Mesodermal cell (in vitro differentiated cells): ENCODE measurements at regions not wholly inside any gene's neighbourhood (a gene's known extent, or its start where the extent isn't known, plus 50 kb on each side); places are given as distances from the start of the nearest gene placed in this dataset.

Experiments used
- H3K27ac ChIP-seq: 2 replicates; pipeline ENCODE4 v1.7.0; 2013; ENCODE audit warnings: mild to moderate bottlenecking, low read depth, low read length, moderate library complexity; ENCODE audit not compliant: severe bottlenecking
- H3K36me3 ChIP-seq: 2 replicates; pipeline ENCODE4 v1.7.1; 2013; ENCODE audit warnings: mild to moderate bottlenecking, low read length, moderate library complexity; ENCODE audit not compliant: control insufficient read depth, insufficient read depth
- H3K4me1 ChIP-seq: one replicate; pipeline ENCODE4 v1.7.1; 2013; ENCODE audit warnings: mild to moderate bottlenecking, low read length; ENCODE audit not compliant: insufficient read depth, control insufficient read depth, poor library complexity, severe bottlenecking
- H3K4me3 ChIP-seq: 2 replicates; pipeline ENCODE4 v1.7.0; 2013; ENCODE audit warnings: low read length, control low read depth, mild to moderate bottlenecking; ENCODE audit not compliant: insufficient read depth, poor library complexity, severe bottlenecking; ENCODE audit errors: extremely low read depth
- H3K9me3 ChIP-seq: 2 replicates; pipeline ENCODE4 v1.7.1; 2013; ENCODE audit warnings: mild to moderate bottlenecking, low read length, moderate library complexity; ENCODE audit not compliant: control insufficient read depth
- WGBS, 2 experiments: methylation state at CpG; one replicate each; pipeline ENCODE4 v1.1.5; 2013; ENCODE audit warnings: missing lambda C conversion rate in 2 of 2; ENCODE audit not compliant: insufficient coverage in 2 of 2; 5-methylcytosine and 5-hydroxymethylcytosine counted together

GRCh38 chr12:98419795-98420404 is 95.5 kb upstream of the TMPO start:
- no peak overlapping the region for H3K27ac ChIP-seq
- peaks cover 14% of the 10 kb centered on the region for H3K4me1 ChIP-seq
- 85 to 86% methylated on average over 16 of the region's 16 CpGs for WGBS, 2 experiments
- H3K9me3 ChIP-seq: no peaks in the 10 kb centered on the region
- no peak overlapping the region for H3K4me3 ChIP-seq
- no peaks in the 10 kb centered on the region for H3K36me3 ChIP-seq

- Histone ChIP-seq H3K27ac (no peak overlapping the region), H3K36me3 (no peaks in the 10 kb centered on the region), H3K4me1 (peaks cover 14% of the 10 kb centered on the region), H3K4me3 (no peak overlapping the region), H3K9me3 (no peaks in the 10 kb centered on the region)
- WGBS, 2 experiments: 68 to 93% methylated on average over 3 to 4 of the region's 6 CpGs
These were observed 94.9 kb upstream of the TMPO start for GRCh38 chr12:98420461-98420860.

- WGBS, 2 experiments: 92 to 95% methylated on average over 5 to 8 of the region's 8 CpGs
- H3K4me1 ChIP-seq: peaks cover 14% of the 10 kb centered on the region
- H3K36me3 ChIP-seq: no peaks in the 10 kb centered on the region
- no peak overlapping the region for H3K27ac ChIP-seq
- H3K4me3 ChIP-seq: no peak overlapping the region
- H3K9me3 ChIP-seq: no peaks in the 10 kb centered on the region
These were observed 94.1 kb upstream of the TMPO start for GRCh38 chr12:98421316-98421715.

GRCh38 chr12:98422359-98422758 is 93.0 kb upstream of the TMPO start:
- Histone ChIP-seq H3K4me1 (peaks cover 14% of the 10 kb centered on the region), H3K27ac (no peak overlapping the region), H3K36me3 (no peaks in the 10 kb centered on the region), H3K9me3 (no peaks in the 10 kb centered on the region), H3K4me3 (no peak overlapping the region)
- 90 to 95% methylated on average over 10 to 11 of the region's 11 CpGs for WGBS, 2 experiments

GRCh38 chr12:98422812-98423211 is 92.6 kb upstream of the TMPO start:
- Histone ChIP-seq H3K9me3 (no peaks in the 10 kb centered on the region), H3K4me3 (no peak overlapping the region), H3K4me1 (peaks cover 14% of the 10 kb centered on the region), H3K36me3 (no peaks in the 10 kb centered on the region), H3K27ac (no peak overlapping the region)
- whole genome bisulfite sequencing, 2 experiments: 82 to 84% methylated on average over 4 of the region's 4 CpGs

GRCh38 chr12:98423963-98424362 is 91.4 kb upstream of the TMPO start:
- H3K9me3 ChIP-seq: no peaks in the 10 kb centered on the region
- H3K36me3 ChIP-seq: no peaks in the 10 kb centered on the region
- peaks cover 8% of the 10 kb centered on the region for H3K4me1 ChIP-seq
- no peak overlapping the region for H3K4me3 ChIP-seq
- no peak overlapping the region for H3K27ac ChIP-seq
- 100% methylated on average over 1 of the region's 2 CpGs; no CpG with 5 or more reads in 1 of the 2 experiments for WGBS, 2 experiments

- Histone ChIP-seq H3K27ac (no peak overlapping the region), H3K4me3 (no peak overlapping the region), H3K4me1 (no peaks in the 10 kb centered on the region), H3K9me3 (no peaks in the 10 kb centered on the region), H3K36me3 (no peaks in the 10 kb centered on the region)
- 35% methylated on average over 5 of the region's 9 CpGs; no CpG with 5 or more reads in 1 of the 2 experiments for whole genome bisulfite sequencing, 2 experiments
These were observed 90.5 kb upstream of the TMPO start for GRCh38 chr12:98424726-98425401.

GRCh38 chr12:98425859-98426258 is 89.5 kb upstream of the TMPO start:
- WGBS, 2 experiments: 70 to 79% methylated on average over 3 of the region's 4 CpGs

GRCh38 chr12:98431089-98431488 is 84.3 kb upstream of the TMPO start:
- no peak overlapping the region for H3K4me3 ChIP-seq
- H3K4me1 ChIP-seq: no peaks in the 10 kb centered on the region
- H3K36me3 ChIP-seq: no peaks in the 10 kb centered on the region
- H3K27ac ChIP-seq: no peak overlapping the region
- 83 to 100% methylated on average over 1 of the region's 3 CpGs for WGBS, 2 experiments
- H3K9me3 ChIP-seq: no peaks in the 10 kb centered on the region

More at GRCh38 chr12:98425859-98426258, 89.5 kb upstream of the TMPO start:
- Histone ChIP-seq H3K4me3 (no peak overlapping the region), H3K27ac (no peak overlapping the region), H3K36me3 (no peaks in the 10 kb centered on the region), H3K9me3 (no peaks in the 10 kb centered on the region), H3K4me1 (no peaks in the 10 kb centered on the region)

- H3K27ac ChIP-seq: no peak overlapping the region
- no peaks in the 10 kb centered on the region for H3K36me3 ChIP-seq
- H3K4me3 ChIP-seq: no peak overlapping the region
- 91 to 93% methylated on average over 2 to 4 of the region's 4 CpGs for WGBS, 2 experiments
- peaks cover 15% of the 10 kb centered on the region for H3K4me1 ChIP-seq
- H3K9me3 ChIP-seq: no peaks in the 10 kb centered on the region
These were observed 78.2 kb upstream of the TMPO start for GRCh38 chr12:98437166-98437565.
